ENCODE measurements at regions not wholly inside any gene's neighbourhood (a gene's known extent, or its start where the extent isn't known, plus 50 kb on each side); places are given as distances from the start of the nearest gene placed in this dataset.

DNA sequence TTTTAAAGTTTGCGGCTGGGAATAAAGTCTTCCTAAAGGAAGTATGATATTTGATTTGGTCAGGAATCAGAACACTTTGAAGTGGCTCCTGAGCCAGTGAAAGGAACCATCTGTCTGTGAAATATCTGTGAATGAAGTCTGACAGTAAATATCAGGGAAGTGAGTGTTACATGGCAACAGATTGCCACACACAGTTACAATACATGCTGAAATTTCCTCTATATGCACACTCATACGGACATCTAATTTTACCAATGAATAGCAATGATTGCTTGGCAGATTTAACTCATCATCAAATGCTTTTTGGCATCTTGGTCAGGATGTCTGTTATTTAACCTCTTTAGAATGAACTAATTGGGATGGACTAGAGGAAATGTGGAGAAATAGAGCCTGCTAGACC lies 1023.8 kb downstream of the FAT4 start:
- TF ChIP-seq, protein P1, sequence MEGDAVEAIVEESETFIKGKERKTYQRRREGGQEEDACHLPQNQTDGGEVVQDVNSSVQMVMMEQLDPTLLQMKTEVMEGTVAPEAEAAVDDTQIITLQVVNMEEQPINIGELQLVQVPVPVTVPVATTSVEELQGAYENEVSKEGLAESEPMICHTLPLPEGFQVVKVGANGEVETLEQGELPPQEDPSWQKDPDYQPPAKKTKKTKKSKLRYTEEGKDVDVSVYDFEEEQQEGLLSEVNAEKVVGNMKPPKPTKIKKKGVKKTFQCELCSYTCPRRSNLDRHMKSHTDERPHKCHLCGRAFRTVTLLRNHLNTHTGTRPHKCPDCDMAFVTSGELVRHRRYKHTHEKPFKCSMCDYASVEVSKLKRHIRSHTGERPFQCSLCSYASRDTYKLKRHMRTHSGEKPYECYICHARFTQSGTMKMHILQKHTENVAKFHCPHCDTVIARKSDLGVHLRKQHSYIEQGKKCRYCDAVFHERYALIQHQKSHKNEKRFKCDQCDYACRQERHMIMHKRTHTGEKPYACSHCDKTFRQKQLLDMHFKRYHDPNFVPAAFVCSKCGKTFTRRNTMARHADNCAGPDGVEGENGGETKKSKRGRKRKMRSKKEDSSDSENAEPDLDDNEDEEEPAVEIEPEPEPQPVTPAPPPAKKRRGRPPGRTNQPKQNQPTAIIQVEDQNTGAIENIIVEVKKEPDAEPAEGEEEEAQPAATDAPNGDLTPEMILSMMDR (IDR thresholded peaks at IDR 0.05; ENCODE audit: low read length), result no peak
- TF ChIP-seq EZH2phosphoT487 (IDR thresholded peaks at IDR 0.05; ENCODE audit: low read length), result no peak
